GM19372 (cell line): ENCODE measurements at regions not wholly inside any gene's neighbourhood (a gene's known extent, or its start where the extent isn't known, plus 50 kb on each side); places are given as distances from the start of the nearest gene placed in this dataset.

Experiments used
- ATAC-seq: cut with Tn5 transposase; IDR thresholded peaks from one replicate; pipeline ENCODE4 v1.9.1; 2021; ENCODE audit warnings: mild to moderate bottlenecking, low read depth, moderate library complexity; ENCODE audit not compliant: unreplicated experiment

- no peak for ATAC-seq
Observed at GRCh38 chr4:181140037-181140603, 1103.1 kb upstream of the TENM3 start.

GRCh38 chr4:181143250-181143854 lies 1099.8 kb upstream of the TENM3 start:
- ATAC-seq, result peak; percentile 90

- no peak for ATAC-seq
Observed at GRCh38 chr4:181146051-181146450, 1097.2 kb upstream of the TENM3 start.

GRCh38 chr4:181147416-181147951 lies 1095.7 kb upstream of the TENM3 start:
- no peak for ATAC-seq

- no peak for ATAC-seq
Observed at GRCh38 chr4:181148470-181148869, 1094.7 kb upstream of the TENM3 start.

GRCh38 chr4:181150191-181150590 lies 1093.0 kb upstream of the TENM3 start:
- no peak for ATAC-seq

- ATAC-seq, result no peak
Observed at GRCh38 chr4:181151856-181152255, 1091.3 kb upstream of the TENM3 start.

GRCh38 chr4:181157647-181158046 lies 1085.6 kb upstream of the TENM3 start:
- no peak for ATAC-seq

GRCh38 chr4:181158971-181159370 lies 1084.2 kb upstream of the TENM3 start:
- no peak for ATAC-seq

GRCh38 chr4:181161669-181162068 lies 1081.5 kb upstream of the TENM3 start:
- ATAC-seq, result no peak

- no peak for ATAC-seq
Observed at GRCh38 chr4:181162266-181162665, 1080.9 kb upstream of the TENM3 start.

- ATAC-seq, result no peak
Observed at GRCh38 chr4:181162676-181163075, 1080.5 kb upstream of the TENM3 start.

- ATAC-seq, result no peak
Observed at GRCh38 chr4:181166742-181167399, 1076.3 kb upstream of the TENM3 start.

GRCh38 chr4:181168011-181168805 lies 1075.0 kb upstream of the TENM3 start:
- no peak for ATAC-seq

- ATAC-seq, result no peak
Observed at GRCh38 chr4:181173046-181173445, 1070.2 kb upstream of the TENM3 start.

GRCh38 chr4:181176306-181176705 lies 1066.9 kb upstream of the TENM3 start:
- ATAC-seq, result no peak

GRCh38 chr4:181181331-181181730 lies 1061.9 kb upstream of the TENM3 start:
- no peak for ATAC-seq

GRCh38 chr4:181189751-181190150 lies 1053.5 kb upstream of the TENM3 start:
- no peak for ATAC-seq

GRCh38 chr4:181193131-181193930 lies 1049.9 kb upstream of the TENM3 start:
- no peak for ATAC-seq

GRCh38 chr4:181194096-181194495 lies 1049.1 kb upstream of the TENM3 start:
- no peak for ATAC-seq
